GM19035 (cell line): ENCODE measurements at regions not wholly inside any gene's neighbourhood (a gene's known extent, or its start where the extent isn't known, plus 50 kb on each side); places are given as distances from the start of the nearest gene placed in this dataset.
"Not testable (repeated sequence)": the region's sequence is repeated elsewhere in the genome, so short reads cannot be mapped to it uniquely, and the experiment has no call there.

Experiments used
- ATAC-seq: cut with Tn5 transposase; IDR thresholded peaks from one replicate; pipeline ENCODE4 v1.9.1; 2021; ENCODE audit not compliant: unreplicated experiment

- ATAC-seq: no peak
Measured at GRCh38 chr3:174442302-174442682, 416.8 kb upstream of the NAALADL2 start.

- ATAC-seq: no peak
Measured at GRCh38 chr3:174444391-174444790, 414.7 kb upstream of the NAALADL2 start.

- no peak for ATAC-seq
Measured at GRCh38 chr3:174457758-174458157, 401.4 kb upstream of the NAALADL2 start.

GRCh38 chr3:174460831-174461230 is 398.3 kb upstream of the NAALADL2 start:
- no peak for ATAC-seq

- no peak for ATAC-seq
Measured at GRCh38 chr3:174462916-174463315, 396.2 kb upstream of the NAALADL2 start.

- no peak for ATAC-seq
Measured at GRCh38 chr3:174465177-174465576, 394.0 kb upstream of the NAALADL2 start.

GRCh38 chr3:174466471-174467054 is 392.6 kb upstream of the NAALADL2 start:
- no peak for ATAC-seq

- no peak for ATAC-seq
Measured at GRCh38 chr3:174477491-174477890, 381.6 kb upstream of the NAALADL2 start.

- ATAC-seq: no peak
Measured at GRCh38 chr3:174480767-174481166, 378.4 kb upstream of the NAALADL2 start.

GRCh38 chr3:174482541-174482940 is 376.6 kb upstream of the NAALADL2 start:
- no peak for ATAC-seq

- ATAC-seq: no peak
Measured at GRCh38 chr3:174483254-174483653, 375.9 kb upstream of the NAALADL2 start.

GRCh38 chr3:174483856-174484255 is 375.3 kb upstream of the NAALADL2 start:
- not testable (repeated sequence) for ATAC-seq

GRCh38 chr3:174488527-174488926 is 370.6 kb upstream of the NAALADL2 start:
- no peak for ATAC-seq

GRCh38 chr3:174495311-174495710 is 363.8 kb upstream of the NAALADL2 start:
- no peak for ATAC-seq

GRCh38 chr3:174495928-174496327 is 363.2 kb upstream of the NAALADL2 start:
- ATAC-seq: no peak

GRCh38 chr3:174498638-174499037 is 360.5 kb upstream of the NAALADL2 start:
- ATAC-seq: no peak

GRCh38 chr3:174505266-174505665 is 353.9 kb upstream of the NAALADL2 start:
- ATAC-seq: no peak

- no peak for ATAC-seq
Measured at GRCh38 chr3:174524203-174524602, 334.9 kb upstream of the NAALADL2 start.

- ATAC-seq: no peak
Measured at GRCh38 chr3:174529298-174529697, 329.8 kb upstream of the NAALADL2 start.

- ATAC-seq: no peak
Measured at GRCh38 chr3:174531262-174531982, 327.7 kb upstream of the NAALADL2 start.

- no peak for ATAC-seq
Measured at GRCh38 chr3:174532216-174532615, 326.9 kb upstream of the NAALADL2 start.

- ATAC-seq: no peak
Measured at GRCh38 chr3:174532776-174533175, 326.4 kb upstream of the NAALADL2 start.

GRCh38 chr3:174533286-174533685 is 325.8 kb upstream of the NAALADL2 start:
- no peak for ATAC-seq
